Epidermal melanocyte (primary cell): ENCODE measurements at regions not wholly inside any gene's neighbourhood (a gene's known extent, or its start where the extent isn't known, plus 50 kb on each side); places are given as distances from the start of the nearest gene placed in this dataset.

Source experiments
- DNase-seq: peaks from one replicate; pipeline ENCODE4 v3.0.0; 2011; ENCODE audit warnings: low spot score; ENCODE audit not compliant: insufficient read length

- no peak for DNase-seq
These were observed 396.7 kb upstream of the OR4E1 start for GRCh38 chr14:22070119-22070982.

DNA sequence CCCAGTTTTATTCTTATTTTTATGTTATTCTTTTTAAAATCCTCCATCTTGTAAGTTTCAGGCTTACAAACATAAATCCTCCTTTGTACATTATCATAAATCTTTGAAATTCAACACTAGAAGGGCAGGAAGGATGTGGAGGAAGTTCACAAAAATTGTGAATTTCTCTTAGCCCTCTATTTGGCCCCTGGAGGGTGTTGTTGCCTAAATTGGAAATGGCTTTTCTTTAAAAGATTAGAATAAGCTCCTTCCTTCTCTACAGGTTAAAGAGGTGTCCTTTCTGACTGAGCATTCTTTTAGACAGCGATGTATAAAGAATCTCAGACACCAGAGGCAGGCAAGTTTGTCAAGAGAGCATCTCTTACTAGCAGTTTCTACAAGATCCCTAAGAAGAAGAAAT lies 391.7 kb upstream of the OR4E1 start:
- DNase-seq, result no peak

DNA sequence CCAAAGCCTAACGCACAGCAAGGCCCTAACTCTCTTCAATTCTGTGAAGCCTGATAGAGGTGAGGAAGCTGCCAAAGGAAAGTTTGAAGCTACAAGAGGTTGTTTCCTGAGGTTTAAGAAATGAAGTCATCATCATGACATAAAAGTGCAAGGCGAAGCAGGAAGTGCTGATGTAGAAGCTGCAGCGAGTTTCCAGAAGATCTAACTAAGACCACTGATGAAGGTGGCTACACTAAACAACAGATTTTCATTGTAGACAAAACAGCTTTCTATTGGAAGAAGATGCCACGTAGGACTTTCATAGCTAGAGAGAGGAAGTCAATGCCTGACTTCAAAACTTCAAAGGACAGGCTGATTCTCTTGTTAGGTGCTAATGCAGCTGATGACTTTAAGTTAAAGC lies 385.6 kb upstream of the OR4E1 start:
- no peak for DNase-seq

DNA sequence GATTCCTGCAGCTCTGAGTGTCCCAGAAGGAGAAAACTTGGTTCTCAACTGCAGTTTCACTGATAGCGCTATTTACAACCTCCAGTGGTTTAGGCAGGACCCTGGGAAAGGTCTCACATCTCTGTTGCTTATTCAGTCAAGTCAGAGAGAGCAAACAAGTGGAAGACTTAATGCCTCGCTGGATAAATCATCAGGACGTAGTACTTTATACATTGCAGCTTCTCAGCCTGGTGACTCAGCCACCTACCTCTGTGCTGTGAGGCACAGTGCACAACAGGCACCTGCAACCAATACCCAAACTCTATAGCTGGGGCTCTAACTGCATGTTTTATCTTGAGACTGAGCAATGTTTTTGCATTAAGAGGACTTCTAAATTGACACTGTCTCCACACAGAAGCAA lies 379.2 kb upstream of the OR4E1 start:
- DNase-seq, result no peak

DNA sequence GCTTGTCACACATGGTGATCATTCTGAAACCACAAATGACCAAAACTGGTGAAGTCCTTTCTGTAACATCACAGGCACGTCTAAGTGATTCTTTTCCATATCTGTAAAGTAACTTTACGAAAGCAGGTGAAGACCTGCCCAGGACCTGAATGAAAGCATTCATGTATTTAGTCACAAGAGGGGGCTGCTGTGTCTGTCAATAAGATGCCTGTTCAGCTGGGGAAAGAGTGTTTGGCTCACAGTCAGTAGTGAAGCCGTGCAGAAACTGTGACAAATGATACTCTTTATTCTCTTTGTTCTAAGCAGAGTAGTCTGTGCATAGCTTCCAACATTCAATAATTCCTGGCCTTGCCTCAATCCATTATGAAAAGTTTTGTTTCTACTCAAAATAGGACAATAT lies 373.5 kb upstream of the OR4E1 start:
- DNase-seq, result no peak

DNA sequence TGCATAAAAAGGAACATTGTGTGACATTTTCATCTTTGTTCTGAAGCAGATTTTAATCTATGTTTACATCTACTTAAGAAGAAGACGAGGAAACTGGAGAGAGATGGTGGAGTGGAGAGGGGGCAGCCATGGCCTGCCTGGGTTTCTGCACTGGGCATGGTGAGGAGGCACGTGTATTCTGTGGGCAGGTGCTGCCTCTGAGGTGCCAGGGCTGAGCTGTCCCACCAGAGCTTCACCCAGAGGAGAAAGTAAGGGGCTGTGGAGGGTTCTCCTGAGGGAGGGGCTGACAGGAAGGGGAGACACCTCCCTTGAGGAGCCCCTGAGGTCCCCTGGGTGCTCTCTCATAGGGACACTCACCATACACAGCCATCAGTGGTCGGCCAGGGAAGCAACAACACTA lies 372.4 kb upstream of the OR4E1 start:
- no peak for DNase-seq

DNA sequence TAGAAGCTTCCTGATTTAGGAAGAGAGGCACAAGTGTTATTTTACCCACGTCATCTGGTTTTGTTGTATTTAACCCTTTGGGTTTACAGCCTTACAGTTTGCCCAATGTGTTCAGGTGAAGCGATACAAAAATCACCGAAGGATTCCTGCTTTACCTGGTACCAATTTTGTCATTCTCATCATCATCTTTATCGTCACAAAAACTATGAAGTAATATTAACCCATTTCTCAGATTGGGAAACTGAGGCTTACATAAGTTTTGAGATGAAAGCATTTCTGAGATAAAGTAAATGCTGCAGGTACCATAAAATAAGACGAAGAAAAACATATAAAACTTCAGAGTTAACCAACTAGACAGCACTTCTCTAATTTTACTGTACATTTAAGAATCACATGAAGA lies 370.6 kb upstream of the OR4E1 start:
- DNase-seq, result no peak

DNA sequence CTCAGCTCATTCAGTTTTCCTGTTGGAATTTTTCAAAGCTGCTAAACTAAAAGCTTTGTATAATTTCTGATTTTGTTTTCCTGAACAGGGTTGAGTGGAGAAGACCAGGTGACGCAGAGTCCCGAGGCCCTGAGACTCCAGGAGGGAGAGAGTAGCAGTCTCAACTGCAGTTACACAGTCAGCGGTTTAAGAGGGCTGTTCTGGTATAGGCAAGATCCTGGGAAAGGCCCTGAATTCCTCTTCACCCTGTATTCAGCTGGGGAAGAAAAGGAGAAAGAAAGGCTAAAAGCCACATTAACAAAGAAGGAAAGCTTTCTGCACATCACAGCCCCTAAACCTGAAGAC lies 367.1 kb upstream of the OR4E1 start:
- no peak for DNase-seq

- no peak for DNase-seq
These were observed 366.5 kb upstream of the OR4E1 start for GRCh38 chr14:22039938-22040780.

- DNase-seq, result no peak
These were observed 363.1 kb upstream of the OR4E1 start for GRCh38 chr14:22036541-22037239.

DNA sequence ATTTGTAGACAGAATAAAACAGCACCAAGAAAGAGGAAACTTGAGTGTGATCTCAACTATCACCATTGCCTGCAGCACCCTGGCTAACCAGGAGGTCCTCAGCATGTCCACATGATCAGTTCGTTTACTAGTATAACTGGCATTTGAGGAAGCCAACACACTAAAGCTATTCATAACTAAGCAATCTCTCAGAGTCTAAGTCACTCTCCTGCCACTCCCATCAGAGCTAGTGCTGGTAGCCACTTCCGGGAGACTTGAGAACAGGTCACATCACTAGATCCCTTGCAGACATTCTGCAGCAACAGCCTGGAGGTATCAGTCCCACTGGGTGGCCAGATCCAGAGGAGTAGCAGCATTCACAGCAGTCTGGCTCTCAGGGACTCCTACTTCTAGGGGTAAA lies 352.9 kb upstream of the OR4E1 start:
- DNase-seq, result no peak

DNA sequence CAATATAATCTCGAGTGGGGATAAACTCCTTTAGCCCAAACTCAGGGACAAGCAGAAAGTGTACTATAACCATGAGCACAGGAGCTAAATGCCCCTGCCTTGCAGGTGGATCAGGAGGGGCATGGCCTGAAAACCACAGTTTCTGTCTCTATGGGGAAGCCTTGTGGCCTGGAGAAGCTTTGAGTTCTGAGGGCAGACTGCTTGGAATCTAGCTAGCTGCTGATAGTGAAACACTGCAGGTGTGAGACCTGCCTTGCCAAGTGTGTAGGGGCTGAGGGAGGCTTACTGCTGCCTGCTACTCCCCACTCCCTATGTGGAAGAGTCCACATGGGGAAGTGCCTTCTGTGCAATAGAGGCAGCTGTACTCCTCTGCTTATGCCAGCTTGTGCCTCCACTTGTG lies 352.3 kb upstream of the OR4E1 start:
- DNase-seq, result no peak

- no peak for DNase-seq
These were observed 350.5 kb upstream of the OR4E1 start for GRCh38 chr14:22024137-22024536.

- no peak for DNase-seq
These were observed 345.3 kb upstream of the OR4E1 start for GRCh38 chr14:22018890-22019289.

DNA sequence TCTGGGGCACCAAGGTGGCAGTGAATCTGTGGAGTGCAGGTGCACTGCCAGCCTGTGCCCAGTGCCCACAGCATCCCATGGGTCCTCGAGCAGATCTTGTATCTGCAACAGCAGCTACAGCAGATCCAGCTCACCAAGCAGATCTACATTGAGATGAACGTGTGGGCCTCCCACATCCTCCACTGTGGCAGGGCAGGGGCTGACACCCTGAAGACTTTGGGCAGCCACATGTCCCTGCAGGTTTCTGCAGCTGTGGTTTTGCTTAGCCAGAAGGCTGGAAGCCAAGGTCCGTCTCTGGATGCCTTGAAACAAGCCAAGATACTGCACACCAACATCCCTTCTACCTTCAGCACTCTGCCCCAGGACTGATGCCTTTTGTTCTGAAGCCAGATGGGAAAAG lies 338.8 kb upstream of the OR4E1 start:
- no peak for DNase-seq

DNA sequence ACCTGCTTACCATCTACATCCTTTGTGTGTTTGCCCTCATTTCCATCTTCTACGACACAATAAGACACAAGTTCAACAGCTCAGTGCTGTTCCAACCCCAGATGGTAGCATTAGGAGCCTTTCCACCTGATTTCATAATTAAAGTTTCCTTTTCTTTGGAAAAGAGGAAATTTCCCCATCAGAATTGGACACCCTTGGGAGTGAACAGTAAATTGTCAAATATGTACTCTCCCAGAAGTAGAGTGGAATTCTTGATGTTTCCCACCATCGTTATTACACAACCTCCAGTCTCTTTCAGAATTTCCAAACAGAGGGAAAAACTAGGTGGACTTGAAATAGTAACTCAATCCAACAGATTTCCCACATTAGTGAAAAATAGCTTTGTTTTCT lies 337.6 kb upstream of the OR4E1 start:
- no peak for DNase-seq

DNA sequence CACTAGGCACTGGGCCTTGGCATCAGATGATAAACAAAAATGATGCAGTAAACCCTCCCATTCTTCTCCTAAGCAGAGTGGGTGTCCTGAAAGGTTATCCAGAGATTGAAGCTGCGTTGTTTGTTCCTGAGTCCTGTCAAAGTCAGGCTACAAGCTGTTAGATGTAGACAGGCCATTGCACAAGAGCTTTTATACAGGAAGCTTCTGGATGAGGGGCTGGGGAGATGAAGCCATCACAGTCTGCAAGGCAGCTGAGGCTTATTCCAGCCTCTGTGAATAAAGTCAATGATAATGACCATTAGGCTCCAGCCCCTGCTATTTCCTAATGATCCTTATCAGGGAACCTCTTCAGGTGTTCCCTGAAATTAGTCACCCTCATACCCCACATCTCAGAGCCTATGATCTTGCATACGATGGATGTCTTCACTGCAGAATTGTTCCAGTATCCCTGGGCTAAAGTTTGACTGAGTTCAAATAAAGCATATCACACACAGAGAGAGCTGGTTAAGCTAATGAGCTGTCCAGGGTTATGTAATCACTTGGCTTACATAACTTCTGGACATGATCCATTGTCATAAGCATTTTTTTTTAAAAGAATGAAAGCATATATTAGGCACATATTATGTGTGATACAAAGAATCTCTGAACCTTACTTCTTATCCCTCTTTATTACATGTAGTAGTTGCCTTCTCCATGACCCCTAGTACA lies 337.1 kb upstream of the OR4E1 start:
- no peak for DNase-seq

GRCh38 chr14:22008766-22009165 lies 335.1 kb upstream of the OR4E1 start:
- DNase-seq, result no peak

DNA sequence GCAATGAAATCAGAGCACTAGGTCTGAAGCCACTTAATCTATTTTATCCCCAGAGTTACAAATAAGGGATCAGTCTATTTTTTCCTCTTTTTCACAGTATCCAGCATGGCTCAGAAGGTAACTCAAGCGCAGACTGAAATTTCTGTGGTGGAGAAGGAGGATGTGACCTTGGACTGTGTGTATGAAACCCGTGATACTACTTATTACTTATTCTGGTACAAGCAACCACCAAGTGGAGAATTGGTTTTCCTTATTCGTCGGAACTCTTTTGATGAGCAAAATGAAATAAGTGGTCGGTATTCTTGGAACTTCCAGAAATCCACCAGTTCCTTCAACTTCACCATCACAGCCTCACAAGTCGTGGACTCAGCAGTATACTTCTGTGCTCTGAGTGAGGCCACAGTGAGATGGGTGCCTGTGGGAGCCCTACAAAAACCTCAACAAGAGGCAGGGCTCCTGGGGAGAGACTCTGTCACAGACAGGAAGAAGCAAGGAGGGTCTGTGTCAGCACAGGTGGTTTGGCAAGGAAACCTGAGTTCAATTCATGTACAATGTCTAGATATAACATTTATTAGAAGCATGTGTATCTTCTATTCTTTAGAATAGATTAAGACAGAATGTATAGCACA lies 334.3 kb upstream of the OR4E1 start:
- DNase-seq, result no peak

DNA sequence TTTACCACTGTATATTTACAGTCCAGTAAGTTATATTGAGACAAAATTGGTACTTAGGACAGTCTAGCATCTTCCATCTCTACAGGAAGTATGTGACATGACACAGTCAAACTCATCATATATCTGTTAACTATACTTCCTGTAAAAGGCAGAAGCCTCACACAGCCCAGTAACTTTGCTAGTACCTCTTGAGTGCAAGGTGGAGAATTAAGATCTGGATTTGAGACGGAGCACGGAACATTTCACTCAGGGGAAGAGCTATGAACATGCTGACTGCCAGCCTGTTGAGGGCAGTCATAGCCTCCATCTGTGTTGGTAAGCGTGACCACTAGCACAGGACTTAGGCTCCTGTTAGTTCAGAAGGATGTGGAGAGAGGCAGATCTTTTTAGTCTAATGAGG lies 333.7 kb upstream of the OR4E1 start:
- DNase-seq, result no peak

DNA sequence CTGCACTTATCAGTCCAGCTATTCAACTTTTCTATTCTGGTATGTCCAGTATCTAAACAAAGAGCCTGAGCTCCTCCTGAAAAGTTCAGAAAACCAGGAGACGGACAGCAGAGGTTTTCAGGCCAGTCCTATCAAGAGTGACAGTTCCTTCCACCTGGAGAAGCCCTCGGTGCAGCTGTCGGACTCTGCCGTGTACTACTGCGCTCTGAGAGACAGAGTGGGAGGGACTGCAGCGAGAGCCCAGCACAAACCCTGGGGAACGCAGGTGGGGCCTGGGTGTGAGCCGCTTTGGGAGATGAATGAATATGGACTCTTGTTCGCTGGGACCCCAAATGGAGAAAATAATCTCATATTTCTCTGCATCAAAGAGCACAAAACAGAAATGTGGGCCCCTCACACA lies 329.8 kb upstream of the OR4E1 start:
- no peak for DNase-seq
